ENCODE measurements at regions not wholly inside any gene's neighbourhood (a gene's known extent, or its start where the extent isn't known, plus 50 kb on each side); places are given as distances from the start of the nearest gene placed in this dataset.

DNA sequence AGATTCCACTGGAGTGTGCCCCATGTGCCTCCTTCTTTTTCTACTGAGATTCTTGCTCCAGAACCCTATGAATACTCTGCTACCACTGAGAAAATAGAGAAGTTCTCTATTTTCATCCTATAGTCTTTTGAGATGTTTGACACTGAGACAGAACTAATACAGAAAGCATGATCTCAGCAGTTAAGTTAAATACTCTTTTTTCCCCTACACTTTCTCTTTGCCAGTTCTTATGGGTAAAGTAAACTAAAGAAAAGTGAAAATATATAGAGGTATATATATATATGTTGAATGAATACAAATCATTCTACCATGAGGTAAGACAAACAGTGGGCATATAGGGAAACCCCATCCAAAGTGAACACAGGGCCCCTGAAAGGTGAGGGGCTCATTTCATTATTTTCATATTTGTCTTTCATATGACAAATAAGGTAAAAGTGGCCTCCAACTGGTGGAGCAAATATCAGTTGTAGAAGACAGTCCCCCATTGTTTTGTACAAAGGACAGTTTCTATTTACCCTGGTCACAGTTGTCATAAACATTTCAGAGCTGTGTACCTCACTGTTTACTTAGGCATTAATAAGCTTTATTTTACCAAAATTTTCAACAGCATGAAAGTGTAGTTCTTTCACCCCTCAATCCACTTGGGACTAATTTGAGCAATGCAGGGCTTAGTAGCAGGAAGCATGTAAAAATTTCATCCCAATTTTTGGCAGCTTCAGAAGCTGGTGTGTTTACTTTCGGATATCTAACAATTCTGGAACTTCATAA, 188.3 kb upstream of the MARCKS start:
- TF ChIP-seq POLR2A (IDR thresholded peaks at IDR 0.05), result no peak
- TF ChIP-seq, protein P1, sequence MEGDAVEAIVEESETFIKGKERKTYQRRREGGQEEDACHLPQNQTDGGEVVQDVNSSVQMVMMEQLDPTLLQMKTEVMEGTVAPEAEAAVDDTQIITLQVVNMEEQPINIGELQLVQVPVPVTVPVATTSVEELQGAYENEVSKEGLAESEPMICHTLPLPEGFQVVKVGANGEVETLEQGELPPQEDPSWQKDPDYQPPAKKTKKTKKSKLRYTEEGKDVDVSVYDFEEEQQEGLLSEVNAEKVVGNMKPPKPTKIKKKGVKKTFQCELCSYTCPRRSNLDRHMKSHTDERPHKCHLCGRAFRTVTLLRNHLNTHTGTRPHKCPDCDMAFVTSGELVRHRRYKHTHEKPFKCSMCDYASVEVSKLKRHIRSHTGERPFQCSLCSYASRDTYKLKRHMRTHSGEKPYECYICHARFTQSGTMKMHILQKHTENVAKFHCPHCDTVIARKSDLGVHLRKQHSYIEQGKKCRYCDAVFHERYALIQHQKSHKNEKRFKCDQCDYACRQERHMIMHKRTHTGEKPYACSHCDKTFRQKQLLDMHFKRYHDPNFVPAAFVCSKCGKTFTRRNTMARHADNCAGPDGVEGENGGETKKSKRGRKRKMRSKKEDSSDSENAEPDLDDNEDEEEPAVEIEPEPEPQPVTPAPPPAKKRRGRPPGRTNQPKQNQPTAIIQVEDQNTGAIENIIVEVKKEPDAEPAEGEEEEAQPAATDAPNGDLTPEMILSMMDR (IDR thresholded peaks at IDR 0.05), result no peak
- no peak for TF ChIP-seq EP300 (IDR thresholded peaks at IDR 0.05)
